Thymus (tissue), 11 donors: ENCODE measurements at regions not wholly inside any gene's neighbourhood (a gene's known extent, or its start where the extent isn't known, plus 50 kb on each side); places are given as distances from the start of the nearest gene placed in this dataset.

Experiments
- DNase-seq, 9 donors: peaks; one replicate each; pipeline ENCODE4 v3.0.0-alpha.2; 2013; ENCODE audit warnings: low spot score in 9 of 9, low read depth in 6 of 9, missing footprints in 1 of 9
- H3K27ac ChIP-seq, 2 donors: one replicate each; pipeline ENCODE4 v1.5.1; 2013; ENCODE audit warnings: control low read depth in 1 of 2, low read depth in 1 of 2, low read length in 1 of 2, mild to moderate bottlenecking in 1 of 2, moderate library complexity in 1 of 2
- H3K27me3 ChIP-seq, 2 donors: one replicate each; pipeline ENCODE4 v1.5.1; 2013; ENCODE audit warnings: low read length in 1 of 2; ENCODE audit not compliant: control insufficient read depth in 2 of 2, insufficient read depth in 1 of 2
- H3K36me3 ChIP-seq, 2 donors: one replicate each; pipeline ENCODE4 v1.5.1; 2013; ENCODE audit warnings: low read length in 1 of 2, mild to moderate bottlenecking in 1 of 2, moderate library complexity in 1 of 2; ENCODE audit not compliant: control insufficient read depth in 2 of 2, insufficient read depth in 2 of 2
- H3K4me1 ChIP-seq, 2 donors: one replicate each; pipeline ENCODE4 v1.5.1; 2013; ENCODE audit warnings: low read length in 2 of 2; ENCODE audit not compliant: control insufficient read depth in 2 of 2, insufficient read depth in 2 of 2
- H3K4me3 ChIP-seq, 2 donors: one replicate each; pipeline ENCODE4 v1.5.1; 2013; ENCODE audit warnings: low read length in 2 of 2, control low read depth in 1 of 2, mild to moderate bottlenecking in 1 of 2
- H3K9me3 ChIP-seq, 2 donors: one replicate each; pipeline ENCODE4 v1.5.1; 2013; ENCODE audit warnings: low read length in 1 of 2, mild to moderate bottlenecking in 1 of 2; ENCODE audit not compliant: control insufficient read depth in 2 of 2, insufficient read depth in 1 of 2
- WGBS: extraction: QIAGEN DNeasy Blood & Tissue Kit; methylation state at CpG from one replicate; pipeline ENCODE4 v1.1.7; 2013; 5-methylcytosine and 5-hydroxymethylcytosine counted together
- donor health status: healthy.

DNA sequence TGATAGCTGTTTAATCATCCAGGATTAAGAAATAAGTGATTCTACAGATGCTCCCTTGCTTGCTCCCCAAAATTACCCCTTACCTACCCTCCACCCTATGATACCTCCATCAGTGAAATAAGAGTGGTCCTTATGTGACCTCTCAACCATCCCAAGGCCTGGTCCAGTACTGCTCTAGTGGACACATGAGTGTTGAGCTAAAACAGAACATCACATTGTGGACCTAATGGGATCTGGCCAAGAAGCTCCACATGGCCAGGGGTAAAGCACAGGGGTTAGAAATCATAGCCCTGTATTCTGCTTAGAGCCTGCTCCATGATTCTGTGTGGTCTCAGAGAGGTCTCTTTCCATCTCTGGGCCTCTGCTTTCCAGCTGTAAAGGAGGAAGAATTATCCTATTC is 355.6 kb downstream of the TNS1 start:
- Histone ChIP-seq H3K4me1 (peaks cover 0 to 5% of the 10 kb centered on the region in 2 donors), H3K9me3 (no peaks in the 10 kb centered on the region), H3K27me3 (no peaks in the 10 kb centered on the region), H3K4me3 (no peak overlapping the region), H3K27ac (no peak overlapping the region), H3K36me3 (no peaks in the 10 kb centered on the region)
- DNase-seq: no peak

DNA sequence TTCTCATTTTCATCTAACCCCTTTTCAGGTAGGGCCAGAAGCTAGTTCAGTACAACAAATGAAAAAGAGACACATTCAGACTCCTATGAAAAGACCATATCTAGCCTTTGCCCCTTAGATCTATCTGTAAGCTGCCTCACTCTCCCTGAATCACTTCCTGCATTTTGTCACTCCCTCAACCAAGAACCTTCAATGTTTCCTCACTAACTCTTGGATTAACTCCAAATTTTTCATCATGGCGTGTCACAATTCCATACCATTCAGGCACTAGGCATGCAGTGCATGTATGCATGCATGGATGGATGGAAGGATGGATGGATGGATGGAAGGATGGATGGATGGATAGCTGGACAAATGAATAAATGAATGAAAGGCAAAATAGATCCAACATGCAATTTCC is 356.9 kb downstream of the TNS1 start:
- H3K27me3 ChIP-seq: no peaks in the 10 kb centered on the region
- no peak overlapping the region for H3K27ac ChIP-seq
- DNase-seq: no peak
- no peaks in the 10 kb centered on the region for H3K9me3 ChIP-seq
- 94% methylated on average over 1 of the region's 1 CpG for WGBS
- peaks cover 0 to 5% of the 10 kb centered on the region in 2 donors for H3K4me1 ChIP-seq
- H3K4me3 ChIP-seq: no peak overlapping the region
- no peaks in the 10 kb centered on the region for H3K36me3 ChIP-seq

DNA sequence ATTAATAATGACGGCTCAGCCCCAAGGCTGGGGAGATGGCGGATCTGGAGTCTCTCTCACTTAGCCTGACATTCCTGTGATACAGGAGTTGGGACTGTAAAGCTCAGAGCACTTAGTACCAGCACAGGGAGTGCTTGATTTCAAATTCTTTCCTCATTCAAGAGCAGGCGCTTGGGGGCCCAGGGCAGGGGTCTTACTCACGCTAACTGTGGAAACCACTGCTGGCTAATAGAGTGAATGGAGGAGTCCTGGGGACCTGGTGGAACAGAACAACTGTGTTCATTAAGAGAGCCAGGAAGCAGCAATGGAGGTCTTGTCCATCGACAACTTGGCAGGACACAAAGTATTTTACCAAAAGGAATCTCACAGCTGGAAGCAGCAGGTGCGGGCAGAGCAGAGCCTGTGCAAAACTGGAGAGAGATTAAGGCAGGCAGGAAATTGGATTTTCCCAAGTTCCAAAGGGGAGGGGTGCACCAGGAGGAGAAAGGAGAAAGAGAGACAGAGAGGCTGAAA is 358.9 kb downstream of the TNS1 start:
- peaks cover 0 to 5% of the 10 kb centered on the region in 2 donors for H3K4me1 ChIP-seq
- H3K27ac ChIP-seq: peak overlapping the region; percentile 33 to 34
- no peak for DNase-seq
- H3K9me3 ChIP-seq: no peaks in the 10 kb centered on the region
- 89% methylated on average over 6 of the region's 6 CpGs for WGBS
- H3K27me3 ChIP-seq: no peaks in the 10 kb centered on the region
- H3K36me3 ChIP-seq: no peaks in the 10 kb centered on the region
- H3K4me3 ChIP-seq: no peak overlapping the region

DNA sequence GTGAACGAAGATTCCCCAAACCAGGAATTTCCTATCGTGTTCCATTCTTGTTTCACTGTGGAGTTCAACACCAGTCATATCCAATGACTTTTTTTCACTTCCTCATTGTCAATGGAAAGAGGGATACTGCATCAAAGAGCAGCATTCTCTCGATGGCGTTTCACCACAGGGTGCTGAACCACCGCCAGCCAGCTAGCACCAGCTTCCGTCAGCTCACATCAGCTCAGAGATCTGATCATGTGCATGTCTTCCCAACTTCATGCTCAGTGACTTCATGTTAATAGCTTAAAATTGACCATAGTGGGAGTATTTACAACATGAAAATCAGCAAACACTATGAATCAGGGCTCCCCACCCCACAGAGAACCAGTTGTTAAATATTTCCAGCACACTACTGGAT is 359.9 kb downstream of the TNS1 start:
- no peak overlapping the region for H3K27ac ChIP-seq
- H3K27me3 ChIP-seq: no peaks in the 10 kb centered on the region
- H3K4me3 ChIP-seq: no peak overlapping the region
- DNase-seq: no peak
- no peaks in the 10 kb centered on the region for H3K36me3 ChIP-seq
- peaks cover 0 to 5% of the 10 kb centered on the region in 2 donors for H3K4me1 ChIP-seq
- 92% methylated on average over 6 of the region's 6 CpGs for WGBS
- H3K9me3 ChIP-seq: no peaks in the 10 kb centered on the region

DNA sequence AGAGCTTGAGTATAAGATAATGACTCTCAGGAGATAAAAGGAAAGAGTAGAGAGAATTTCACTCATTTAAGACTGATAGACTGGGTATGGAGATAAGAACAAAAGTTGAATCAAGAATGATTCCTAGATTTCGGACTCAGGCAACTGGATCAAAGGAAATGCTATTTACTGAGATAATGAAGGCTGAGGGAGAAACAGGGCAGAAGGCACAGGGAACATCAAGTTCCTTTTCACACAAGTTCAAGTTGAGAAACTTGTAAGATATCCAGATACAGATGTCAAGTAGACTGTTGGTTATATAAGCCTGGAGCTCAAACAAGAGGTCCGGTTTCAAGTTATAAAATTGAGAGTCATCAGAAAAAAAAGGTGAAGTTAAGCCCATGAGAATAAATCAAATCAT is 360.8 kb downstream of the TNS1 start:
- H3K9me3 ChIP-seq: no peaks in the 10 kb centered on the region
- WGBS: 92% methylated on average over 2 of the region's 2 CpGs

DNA sequence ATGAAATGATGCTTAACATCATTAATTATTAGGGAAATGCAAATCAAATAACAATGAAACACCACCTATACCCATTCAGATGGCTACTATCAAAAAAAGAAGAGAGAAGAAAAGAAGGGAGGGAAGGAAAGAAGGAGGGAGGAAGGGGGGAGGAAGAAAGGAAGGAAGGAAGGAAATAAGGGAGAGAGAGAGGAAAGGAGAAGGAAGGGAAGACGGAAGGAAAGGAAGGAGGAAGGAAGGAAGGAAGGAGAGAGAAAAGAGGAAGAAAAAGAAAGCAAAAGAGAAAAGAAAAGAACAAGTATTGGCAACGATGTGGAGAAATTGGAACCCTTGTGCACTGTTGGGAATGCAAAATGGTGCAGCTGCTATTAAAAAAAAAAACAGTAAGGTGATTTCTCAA is 363.3 kb downstream of the TNS1 start:
- Histone ChIP-seq H3K4me3 (no peak overlapping the region), H3K27ac (no peak overlapping the region), H3K27me3 (no peaks in the 10 kb centered on the region), H3K9me3 (no peaks in the 10 kb centered on the region), H3K36me3 (no peaks in the 10 kb centered on the region), H3K4me1 (peaks cover 0 to 5% of the 10 kb centered on the region in 2 donors)
- WGBS: 77% methylated on average over 2 of the region's 2 CpGs
- no peak for DNase-seq

More for the DNA sequence above, 360.8 kb downstream of the TNS1 start:
- no peaks in the 10 kb centered on the region for H3K27me3 ChIP-seq
- no peak for DNase-seq
- no peaks in the 10 kb centered on the region for H3K36me3 ChIP-seq
- peaks cover 0 to 5% of the 10 kb centered on the region in 2 donors for H3K4me1 ChIP-seq
- no peak overlapping the region for H3K27ac ChIP-seq
- no peak overlapping the region for H3K4me3 ChIP-seq

DNA sequence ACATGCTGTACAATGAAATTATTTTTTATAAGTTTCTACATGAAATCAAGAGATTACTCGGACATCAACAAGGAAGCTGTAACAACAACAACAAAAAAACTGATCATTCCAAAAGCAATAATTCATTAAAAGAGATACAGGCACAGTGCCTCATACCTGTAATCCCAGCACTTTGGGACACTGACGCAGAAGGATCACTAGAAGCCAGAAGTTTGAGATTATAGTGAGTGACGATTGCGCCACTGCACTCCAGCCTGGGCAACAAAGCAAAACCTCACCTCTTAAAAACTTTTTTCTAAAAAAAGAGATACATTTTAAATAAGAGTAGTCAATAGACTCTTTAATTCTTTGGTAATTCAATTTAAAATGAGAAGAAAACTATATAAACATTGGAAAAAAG is 364.3 kb downstream of the TNS1 start:
- no peak overlapping the region for H3K4me3 ChIP-seq
- H3K36me3 ChIP-seq: no peaks in the 10 kb centered on the region
- WGBS: 97% methylated on average over 4 of the region's 4 CpGs
- H3K27ac ChIP-seq: no peak overlapping the region
- H3K27me3 ChIP-seq: no peaks in the 10 kb centered on the region
- H3K4me1 ChIP-seq: peaks cover 0 to 2% of the 10 kb centered on the region in 2 donors
- no peaks in the 10 kb centered on the region for H3K9me3 ChIP-seq
- no peak for DNase-seq

DNA sequence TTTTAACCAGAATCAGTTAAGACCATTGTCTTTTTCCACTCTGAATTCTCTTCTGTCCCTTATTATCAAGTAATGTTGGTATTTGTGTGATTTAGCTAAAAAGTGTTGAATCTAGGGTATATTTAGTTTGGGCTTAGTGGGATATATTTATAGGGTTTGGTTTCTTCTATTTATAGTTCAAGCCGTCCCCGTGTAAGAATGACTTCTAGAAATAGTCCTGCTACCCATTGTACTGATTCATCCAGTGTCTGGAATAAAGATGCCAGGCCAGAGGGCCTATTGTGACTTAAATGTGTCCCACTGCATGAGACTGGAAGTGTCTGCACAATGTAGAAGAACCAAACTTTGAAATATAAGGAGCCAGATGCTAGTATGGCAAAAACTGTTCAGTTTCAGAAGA is 364.8 kb downstream of the TNS1 start:
- WGBS: 76% methylated on average over 2 of the region's 2 CpGs
- H3K36me3 ChIP-seq: no peaks in the 10 kb centered on the region
- no peak overlapping the region for H3K27ac ChIP-seq
- peaks cover 0 to 2% of the 10 kb centered on the region in 2 donors for H3K4me1 ChIP-seq
- no peak overlapping the region for H3K4me3 ChIP-seq
- H3K9me3 ChIP-seq: no peaks in the 10 kb centered on the region
- no peak for DNase-seq
- no peaks in the 10 kb centered on the region for H3K27me3 ChIP-seq

DNA sequence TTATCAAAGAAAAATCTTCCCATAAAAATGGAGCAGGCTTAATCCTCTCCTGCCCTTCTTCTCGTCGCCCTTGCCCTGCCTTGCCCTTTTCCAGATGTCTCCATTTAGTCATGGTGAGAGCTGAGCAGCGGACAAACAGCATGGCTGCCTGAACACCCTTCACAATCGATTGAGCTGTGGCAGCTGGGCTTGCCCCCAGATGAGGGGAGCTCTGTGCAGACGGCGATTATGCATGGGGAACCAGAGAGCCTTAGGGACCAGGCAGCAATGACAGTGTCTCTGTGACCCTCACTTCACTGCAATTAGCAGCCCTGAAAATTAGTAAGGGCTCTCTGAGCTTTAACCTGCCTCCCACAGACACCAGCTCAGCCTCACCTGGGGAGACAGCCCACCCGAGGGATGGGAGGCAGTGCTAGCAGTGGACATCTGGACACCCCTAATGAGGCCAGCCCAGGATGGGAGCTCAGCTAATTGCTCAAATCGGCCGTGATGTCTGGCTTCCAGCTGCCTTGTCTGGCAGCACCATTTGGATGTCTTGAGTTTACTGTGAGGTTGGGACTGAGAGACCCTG is 365.7 kb downstream of the TNS1 start:
- Histone ChIP-seq H3K27ac (no peak overlapping the region), H3K9me3 (no peaks in the 10 kb centered on the region), H3K27me3 (no peaks in the 10 kb centered on the region), H3K4me3 (no peak overlapping the region), H3K4me1 (no peaks in the 10 kb centered on the region), H3K36me3 (no peaks in the 10 kb centered on the region)
- DNase-seq: no peak
- WGBS: 90% methylated on average over 9 of the region's 9 CpGs
